Keratinocyte (primary cell): ENCODE measurements at regions not wholly inside any gene's neighbourhood (a gene's known extent, or its start where the extent isn't known, plus 50 kb on each side); places are given as distances from the start of the nearest gene placed in this dataset.

Source experiments
- DNase-seq: peaks from one replicate; pipeline ENCODE4 v3.0.0-alpha.2; 2011; ENCODE audit warnings: low read depth, missing footprints, low spot score
- FAIRE-seq: peaks from 2 replicates; lab custom pipeline; 2011; peaks lifted over from hg19 to GRCh38; lab: Jason Lieb, UNC
- H2AFZ ChIP-seq: 2 replicates; pipeline ENCODE4 v1.6.0; 2012; ENCODE audit warnings: low read length, control low read depth, inconsistent platforms; ENCODE audit not compliant: control insufficient read depth
- H3K27ac ChIP-seq: 2 replicates; pipeline ENCODE4 v1.5.1; 2011; ENCODE audit warnings: low read length; ENCODE audit not compliant: control insufficient read depth, insufficient read depth
- H3K27me3 ChIP-seq: 3 replicates; pipeline ENCODE4 v1.6.0; 2011; ENCODE audit warnings: low read length; ENCODE audit not compliant: control insufficient read depth, insufficient read depth; ENCODE audit errors: extremely low read depth
- H3K36me3 ChIP-seq, 2 experiments: 2 replicates in 1 of 2; 3 replicates in 1 of 2; pipeline ENCODE4 v1.5.1; 2011; ENCODE audit warnings: low read length in 2 of 2, mild to moderate bottlenecking in 1 of 2; ENCODE audit not compliant: control insufficient read depth in 2 of 2, insufficient read depth in 2 of 2; ENCODE audit errors: extremely low read depth in 1 of 2
- H3K4me1 ChIP-seq: 3 replicates; pipeline ENCODE4 v1.5.1; 2011; ENCODE audit warnings: low read length; ENCODE audit not compliant: control insufficient read depth, insufficient read depth; ENCODE audit errors: extremely low read depth
- H3K4me2 ChIP-seq: 3 replicates; pipeline ENCODE4 v1.6.0; 2011; ENCODE audit warnings: low read depth, low read length; ENCODE audit not compliant: control insufficient read depth, insufficient read depth; ENCODE audit errors: extremely low read depth
- H3K4me3 ChIP-seq, 3 experiments: fragments of 200-600 bp in 1 of 3; sonication (generic) in 1 of 3; 2 replicates in 2 of 3; 3 replicates in 1 of 3; pipeline ENCODE4 v1.5.1; 2011 to 2016; ENCODE audit warnings: low read length in 3 of 3, mild to moderate bottlenecking in 3 of 3, control low read depth in 2 of 3, inconsistent platforms in 1 of 3, low read depth in 1 of 3, mixed read lengths in 1 of 3, mixed run types in 1 of 3, moderate library complexity in 1 of 3; ENCODE audit not compliant: control insufficient read depth in 2 of 3, insufficient read depth in 2 of 3; ENCODE audit errors: extremely low read depth in 1 of 3
- H3K79me2 ChIP-seq: 2 replicates; pipeline ENCODE4 v1.6.0; 2012; ENCODE audit warnings: low read length; ENCODE audit not compliant: control insufficient read depth, insufficient read depth
- H3K9ac ChIP-seq: 3 replicates; pipeline ENCODE4 v1.6.0; 2011; ENCODE audit warnings: low read length; ENCODE audit not compliant: control insufficient read depth, insufficient read depth; ENCODE audit errors: extremely low read depth
- H3K9me1 ChIP-seq: 3 replicates; pipeline ENCODE4 v1.6.0; 2011; ENCODE audit warnings: low read length; ENCODE audit not compliant: control insufficient read depth, insufficient read depth; ENCODE audit errors: extremely low read depth
- H3K9me3 ChIP-seq: 2 replicates; pipeline ENCODE4 v1.5.1; 2012; ENCODE audit warnings: low read depth, low read length; ENCODE audit not compliant: control insufficient read depth
- H4K20me1 ChIP-seq: 3 replicates; pipeline ENCODE4 v1.6.0; 2011; ENCODE audit warnings: low read length; ENCODE audit not compliant: control insufficient read depth, insufficient read depth; ENCODE audit errors: extremely low read depth
- CTCF ChIP-seq, 3 experiments: IDR thresholded peaks in 1 of 3; conservative IDR thresholded peaks in 1 of 3; optimal IDR thresholded peaks in 1 of 3; 2 replicates in 2 of 3; 3 replicates in 1 of 3; pipeline versions ENCODE3 to v1.5.1; 2011; ENCODE audit warnings: low read length in 3 of 3, mild to moderate bottlenecking in 3 of 3, moderate library complexity in 2 of 3, control low read depth in 1 of 3, inconsistent platforms in 1 of 3; ENCODE audit not compliant: insufficient read depth in 2 of 3; ENCODE audit errors: extremely low read depth in 1 of 3
- EZH2 ChIP-seq: IDR thresholded peaks from one replicate; pipeline ENCODE4 v1.6.1; 2012; ENCODE audit warnings: inconsistent platforms, mild to moderate bottlenecking, low read length, moderate library complexity
- dilution Hi-C: fragments of 300-500 bp; cut with MboI; formaldehyde crosslinking; loops from one replicate; pipeline ENCODE4 v1.7.0; 2020; ENCODE audit warnings: low sequenced_read_pairs; ENCODE audit not compliant: extremely low pct_ligation_motif_present

- Histone ChIP-seq H3K9me3 (no peaks in the 10 kb centered on the region), H3K9ac (no peak overlapping the region), H3K4me3 (no peak overlapping the region), H2AFZ (no peak overlapping the region), H4K20me1 (no peaks in the 10 kb centered on the region), H3K27ac (no peak overlapping the region), H3K36me3 (no peaks in the 10 kb centered on the region), H3K79me2 (no peaks in the 10 kb centered on the region), H3K9me1 (no peaks in the 10 kb centered on the region), H3K4me1 (no peaks in the 10 kb centered on the region), H3K4me2 (no peak overlapping the region), H3K27me3 (no peaks in the 10 kb centered on the region)
- dilution Hi-C loops: no loop called here
- DNase-seq (no peak), FAIRE-seq (no peak)
- TF ChIP-seq EZH2: no peak
- no peak for TF ChIP-seq CTCF (optimal IDR thresholded peaks at IDR 0.05 in 1 of 3, IDR thresholded peaks at IDR 0.05 in 1 of 3, conservative IDR thresholded peaks at IDR 0.05 in 1 of 3; ENCODE audit: extremely low read depth in 1 of 3, insufficient read depth in 2 of 3, low read length in 3 of 3)
Measured at GRCh38 chr10:36236931-36237330, 594.8 kb upstream of the FZD8 start.

- H3K4me1 ChIP-seq: no peaks in the 10 kb centered on the region
- H4K20me1 ChIP-seq: no peaks in the 10 kb centered on the region
- no peaks in the 10 kb centered on the region for H3K36me3 ChIP-seq
- no peak overlapping the region for H3K27ac ChIP-seq
- no peaks in the 10 kb centered on the region for H3K79me2 ChIP-seq
- H3K4me2 ChIP-seq: no peak overlapping the region
- no peak for TF ChIP-seq CTCF (optimal IDR thresholded peaks at IDR 0.05 in 1 of 3, IDR thresholded peaks at IDR 0.05 in 1 of 3, conservative IDR thresholded peaks at IDR 0.05 in 1 of 3; ENCODE audit: extremely low read depth in 1 of 3, insufficient read depth in 2 of 3, low read length in 3 of 3)
- TF ChIP-seq EZH2: no peak
- DNase-seq: no peak
- H3K9me3 ChIP-seq: no peaks in the 10 kb centered on the region
- H3K9me1 ChIP-seq: no peaks in the 10 kb centered on the region
- FAIRE-seq: no peak
- no peak overlapping the region for H2AFZ ChIP-seq
- no peak overlapping the region for H3K4me3 ChIP-seq
- no peaks in the 10 kb centered on the region for H3K27me3 ChIP-seq
- H3K9ac ChIP-seq: no peak overlapping the region
- dilution Hi-C loops: no loop called here
Measured at GRCh38 chr10:36236341-36236740, 594.2 kb upstream of the FZD8 start.
